H9 (cell line): ENCODE measurements at regions not wholly inside any gene's neighbourhood (a gene's known extent, or its start where the extent isn't known, plus 50 kb on each side); places are given as distances from the start of the nearest gene placed in this dataset.

Experiments used
- DNase-seq: peaks from one replicate; pipeline ENCODE4 v3.0.0-alpha.2; 2017
- H2AFZ ChIP-seq: one replicate; pipeline ENCODE4 v1.6.1; 2013; ENCODE audit warnings: mild to moderate bottlenecking, low read length, control low read depth, moderate library complexity
- H2AK5ac ChIP-seq: 2 replicates; pipeline ENCODE4 v1.6.1; 2013; ENCODE audit warnings: low read length, control low read depth, mixed read lengths; ENCODE audit not compliant: insufficient read length
- H2BK120ac ChIP-seq: one replicate; pipeline ENCODE4 v1.6.1; 2013; ENCODE audit warnings: low read depth, mild to moderate bottlenecking, low read length, control low read depth, inconsistent platforms; ENCODE audit not compliant: poor library complexity, severe bottlenecking
- H2BK12ac ChIP-seq: 2 replicates; pipeline ENCODE4 v1.6.1; 2013; ENCODE audit warnings: low read length, control low read depth, mixed read lengths, low read depth; ENCODE audit not compliant: insufficient read length
- H2BK15ac ChIP-seq: 2 replicates; pipeline ENCODE4 v1.6.1; 2013; ENCODE audit warnings: low read depth, low read length, control low read depth
- H2BK20ac ChIP-seq: one replicate; pipeline ENCODE4 v1.6.1; 2013; ENCODE audit warnings: low read depth, mild to moderate bottlenecking, low read length, control low read depth, inconsistent platforms; ENCODE audit not compliant: poor library complexity, severe bottlenecking
- H2BK5ac ChIP-seq: 2 replicates; pipeline ENCODE4 v1.6.1; 2013; ENCODE audit warnings: low read length, control low read depth, mixed read lengths; ENCODE audit not compliant: insufficient read length
- H3K14ac ChIP-seq: 2 replicates; pipeline ENCODE4 v1.6.1; 2013; ENCODE audit warnings: low read length, control low read depth; ENCODE audit not compliant: insufficient read depth
- H3K18ac ChIP-seq: 2 replicates; pipeline ENCODE4 v1.6.1; 2013; ENCODE audit warnings: low read depth, mild to moderate bottlenecking, mixed read lengths, low read length, control low read depth; ENCODE audit not compliant: insufficient read length
- H3K23ac ChIP-seq: 2 replicates; pipeline ENCODE4 v1.6.1; 2013; ENCODE audit warnings: low read length, control low read depth, mixed read lengths, low read depth; ENCODE audit not compliant: insufficient read length
- H3K23me2 ChIP-seq: 2 replicates; pipeline ENCODE4 v1.6.1; 2013; ENCODE audit warnings: low read depth, mild to moderate bottlenecking, mixed read lengths, low read length, control low read depth; ENCODE audit not compliant: insufficient read length, poor library complexity, severe bottlenecking
- H3K27ac ChIP-seq: 2 replicates; pipeline ENCODE4 v1.5.1; 2013; ENCODE audit warnings: low read length, control low read depth, mixed read lengths, low read depth; ENCODE audit not compliant: insufficient read length
- H3K27me3 ChIP-seq: 2 replicates; pipeline ENCODE4 v1.6.1; 2013; ENCODE audit warnings: low read length, control low read depth, inconsistent platforms; ENCODE audit not compliant: insufficient read depth
- H3K4ac ChIP-seq: 2 replicates; pipeline ENCODE4 v1.6.1; 2013; ENCODE audit warnings: low read depth, mild to moderate bottlenecking, control low read depth, inconsistent platforms, low read length, moderate library complexity
- H3K4me1 ChIP-seq: 2 replicates; pipeline ENCODE4 v1.6.1; 2013; ENCODE audit warnings: low read length, control low read depth, inconsistent platforms; ENCODE audit not compliant: insufficient read depth
- H3K4me2 ChIP-seq: 2 replicates; pipeline ENCODE4 v1.6.1; 2013; ENCODE audit warnings: low read length, control low read depth, mixed read lengths; ENCODE audit not compliant: insufficient read length, insufficient read depth
- H3K56ac ChIP-seq: 2 replicates; pipeline ENCODE4 v1.6.1; 2013; ENCODE audit warnings: low read depth, mild to moderate bottlenecking, mixed read lengths, low read length, control low read depth; ENCODE audit not compliant: insufficient read length
- H3K79me1 ChIP-seq: 2 replicates; pipeline ENCODE4 v1.6.1; 2013; ENCODE audit warnings: low read depth, mild to moderate bottlenecking, moderate library complexity, low read length, control low read depth, inconsistent platforms; ENCODE audit not compliant: insufficient read depth, poor library complexity, severe bottlenecking
- H3K79me2 ChIP-seq: 2 replicates; pipeline ENCODE4 v1.6.1; 2013; ENCODE audit warnings: low read length, control low read depth, inconsistent platforms; ENCODE audit not compliant: insufficient read depth
- H3K9ac ChIP-seq: 2 replicates; pipeline ENCODE4 v1.6.1; 2013; ENCODE audit warnings: low read length, control low read depth, mixed read lengths; ENCODE audit not compliant: insufficient read length; ENCODE audit errors: extremely low read depth
- H3K9me3 ChIP-seq: one replicate; pipeline ENCODE4 v1.6.1; 2013; ENCODE audit warnings: low read depth, low read length, inconsistent platforms; ENCODE audit not compliant: control insufficient read depth
- H3T11ph ChIP-seq: one replicate; pipeline ENCODE4 v1.6.1; 2013; ENCODE audit warnings: mild to moderate bottlenecking, low read length, control low read depth, inconsistent platforms
- H4K20me1 ChIP-seq: one replicate; pipeline ENCODE4 v1.6.1; 2013; ENCODE audit not compliant: control insufficient read depth, insufficient read length, insufficient read depth
- H4K5ac ChIP-seq: 2 replicates; pipeline ENCODE4 v1.6.1; 2013; ENCODE audit warnings: low read depth, mild to moderate bottlenecking, mixed read lengths, low read length, control low read depth; ENCODE audit not compliant: insufficient read length
- H4K8ac ChIP-seq: replicated peaks from 2 replicates; pipeline ENCODE4 v1.6.1; 2013; ENCODE audit warnings: low read length, control low read depth, mixed read lengths, low read depth; ENCODE audit not compliant: insufficient read length
- H4K91ac ChIP-seq: 2 replicates; pipeline ENCODE4 v1.6.1; 2013; ENCODE audit warnings: low read depth, mild to moderate bottlenecking, moderate library complexity, mixed read lengths, low read length, control low read depth; ENCODE audit not compliant: insufficient read length
- H3K27ac Mint-ChIP-seq, 3 experiments: 2 replicates in 2 of 3; 3 replicates in 1 of 3; pipeline ENCODE4 v1.8.0; 2020 to 2021; ENCODE audit warnings: mixed read lengths in 3 of 3, mild to moderate bottlenecking in 1 of 3, moderate library complexity in 1 of 3
- H3K27me3 Mint-ChIP-seq: 2 replicates; pipeline ENCODE4 v1.8.0; 2021; ENCODE audit warnings: low read depth, mild to moderate bottlenecking, moderate library complexity, mixed read lengths
- H3K36me3 Mint-ChIP-seq, 3 experiments: 2 replicates in 2 of 3; 3 replicates in 1 of 3; pipeline ENCODE4 v1.8.0; 2020 to 2021; ENCODE audit warnings: low read depth in 3 of 3, mixed read lengths in 3 of 3; ENCODE audit not compliant: insufficient read depth in 1 of 3
- H3K4me1 Mint-ChIP-seq, 2 experiments: 2 replicates each; pipeline ENCODE4 v1.8.0; 2020; ENCODE audit warnings: mixed read lengths in 2 of 2
- H3K4me3 Mint-ChIP-seq, 2 experiments: 2 replicates in 1 of 2; 3 replicates in 1 of 2; pipeline ENCODE4 v1.8.0; 2020 to 2021; ENCODE audit warnings: mild to moderate bottlenecking in 2 of 2, mixed read lengths in 2 of 2, moderate library complexity in 1 of 2
- H3K9me3 Mint-ChIP-seq, 2 experiments: 2 replicates in 1 of 2; 3 replicates in 1 of 2; pipeline ENCODE4 v1.8.0; 2020; ENCODE audit warnings: mild to moderate bottlenecking in 2 of 2, mixed read lengths in 2 of 2, moderate library complexity in 1 of 2
- CTCF ChIP-seq: fragments of 200-600 bp; sonication (generic); conservative IDR thresholded peaks from 3 replicates; pipeline ENCODE4 v1.8.0; 2021; ENCODE audit warnings: antibody characterized with exemption, mild to moderate bottlenecking
- WGBS: extraction: QIAGEN DNeasy Blood & Tissue Kit; methylation state at CpG from one replicate; pipeline ENCODE4 v1.1.7; 2013; ENCODE audit warnings: missing lambda C conversion rate, low lambda C conversion rate, mixed read lengths; ENCODE audit not compliant: insufficient read length; ENCODE audit errors: extremely low coverage; 5-methylcytosine and 5-hydroxymethylcytosine counted together

DNA sequence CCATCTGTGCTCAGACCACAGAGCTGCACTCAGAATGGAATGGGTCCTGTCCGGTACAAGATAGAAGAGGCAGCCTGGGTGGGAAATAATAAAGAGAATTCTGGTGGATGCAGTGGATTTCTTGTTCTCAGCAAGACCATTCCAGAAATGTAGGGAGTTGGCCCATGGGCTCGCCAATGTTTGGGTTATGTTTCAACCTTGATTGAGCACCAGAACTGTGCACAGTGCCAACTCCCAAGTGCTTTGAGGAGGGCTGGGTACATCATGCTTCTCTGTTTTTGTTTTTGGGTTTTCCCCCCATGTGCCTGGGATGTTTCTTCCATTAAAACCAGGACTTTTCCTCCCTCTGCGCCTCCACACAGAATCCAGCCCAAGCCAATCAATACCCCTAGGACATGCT lies 304.1 kb downstream of the TNS1 start:
- Mint-ChIP-seq H3K27me3 (peaks cover 6% of the 10 kb centered on the region; the same call in 1 of the 2 replicates), H3K27ac (no peak overlapping the region), H3K9me3 (no peaks in the 10 kb centered on the region), H3K36me3 (no peaks in the 10 kb centered on the region), H3K4me1 (no peaks in the 10 kb centered on the region), H3K4me3 (no peak overlapping the region)
- Histone ChIP-seq H2BK5ac (no peak overlapping the region), H2BK15ac (no peak overlapping the region), H4K20me1 (no peaks in the 10 kb centered on the region), H2AK5ac (no peak overlapping the region), H3K9ac (no peak overlapping the region), H3K27me3 (no peaks in the 10 kb centered on the region), H2BK120ac (no peak overlapping the region), H2BK12ac (no peak overlapping the region), H2BK20ac (no peak overlapping the region), H4K91ac (no peak overlapping the region), H3K23me2 (no peaks in the 10 kb centered on the region), H3K56ac (no peak overlapping the region), H2AFZ (no peak overlapping the region), H3K9me3 (no peaks in the 10 kb centered on the region), H4K8ac (no peak overlapping the region), H3K79me2 (no peaks in the 10 kb centered on the region), H3K4me1 (no peaks in the 10 kb centered on the region), H3K14ac (no peak overlapping the region), H3T11ph (no peak overlapping the region), H3K4me2 (no peak overlapping the region), H3K79me1 (no peaks in the 10 kb centered on the region), H3K18ac (no peak overlapping the region), H3K23ac (no peak overlapping the region), H3K27ac (no peak overlapping the region), H3K4ac (no peak overlapping the region), H4K5ac (no peak overlapping the region)
- no peak for TF ChIP-seq CTCF
- no peak for DNase-seq
- no CpG with 5 or more reads among the region's 3 CpGs for WGBS
